ENCODE measurements at regions not wholly inside any gene's neighbourhood (a gene's known extent, or its start where the extent isn't known, plus 50 kb on each side); places are given as distances from the start of the nearest gene placed in this dataset.

GRCh38 chr15:93848490-93848889 is 382.9 kb upstream of the MCTP2 start:
- H3K9me3 ChIP-seq = no peaks in the 10 kb centered on the region
- H3K36me3 ChIP-seq = no peaks in the 10 kb centered on the region
- no peaks in the 10 kb centered on the region for H3K4me1 ChIP-seq
- no peak overlapping the region for H3K4me3 ChIP-seq
- intact Hi-C loops (cut with DNase I) = no loop called here
- no peaks in the 10 kb centered on the region for H3K27me3 ChIP-seq
- no peak for DNase-seq (ENCODE audit: low spot score in 2 of 2)
- H3K27ac ChIP-seq = no peak overlapping the region
- TF ChIP-seq, protein P1, sequence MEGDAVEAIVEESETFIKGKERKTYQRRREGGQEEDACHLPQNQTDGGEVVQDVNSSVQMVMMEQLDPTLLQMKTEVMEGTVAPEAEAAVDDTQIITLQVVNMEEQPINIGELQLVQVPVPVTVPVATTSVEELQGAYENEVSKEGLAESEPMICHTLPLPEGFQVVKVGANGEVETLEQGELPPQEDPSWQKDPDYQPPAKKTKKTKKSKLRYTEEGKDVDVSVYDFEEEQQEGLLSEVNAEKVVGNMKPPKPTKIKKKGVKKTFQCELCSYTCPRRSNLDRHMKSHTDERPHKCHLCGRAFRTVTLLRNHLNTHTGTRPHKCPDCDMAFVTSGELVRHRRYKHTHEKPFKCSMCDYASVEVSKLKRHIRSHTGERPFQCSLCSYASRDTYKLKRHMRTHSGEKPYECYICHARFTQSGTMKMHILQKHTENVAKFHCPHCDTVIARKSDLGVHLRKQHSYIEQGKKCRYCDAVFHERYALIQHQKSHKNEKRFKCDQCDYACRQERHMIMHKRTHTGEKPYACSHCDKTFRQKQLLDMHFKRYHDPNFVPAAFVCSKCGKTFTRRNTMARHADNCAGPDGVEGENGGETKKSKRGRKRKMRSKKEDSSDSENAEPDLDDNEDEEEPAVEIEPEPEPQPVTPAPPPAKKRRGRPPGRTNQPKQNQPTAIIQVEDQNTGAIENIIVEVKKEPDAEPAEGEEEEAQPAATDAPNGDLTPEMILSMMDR (IDR thresholded peaks at IDR 0.05) = no peak

DNA sequence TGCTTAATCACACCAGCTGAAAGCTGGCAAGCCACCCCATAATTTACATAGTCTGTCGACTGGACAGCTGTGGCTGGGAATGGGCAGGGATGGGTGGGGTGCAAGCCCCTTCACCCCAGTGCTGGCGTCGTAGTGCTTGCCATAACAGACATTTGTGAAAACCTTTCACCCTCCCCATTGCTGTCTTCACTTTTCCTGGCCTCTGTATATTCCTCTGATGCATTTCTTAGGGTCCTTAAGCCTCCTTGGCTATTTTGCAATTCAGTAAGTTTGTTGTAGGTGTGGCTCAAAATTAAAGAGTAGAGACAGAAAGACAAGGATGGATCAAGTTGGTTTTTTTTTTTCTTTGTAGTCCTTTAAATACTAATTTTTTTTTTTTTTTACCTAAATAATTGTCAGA is 383.3 kb upstream of the MCTP2 start:
- Histone ChIP-seq H3K9me3 (no peaks in the 10 kb centered on the region), H3K27me3 (no peaks in the 10 kb centered on the region), H3K4me1 (no peaks in the 10 kb centered on the region), H3K4me3 (no peak overlapping the region), H3K27ac (no peak overlapping the region), H3K36me3 (no peaks in the 10 kb centered on the region)
- TF ChIP-seq, protein P1 (IDR thresholded peaks at IDR 0.05) = no peak
- intact Hi-C loops (cut with DNase I) = no loop called here
- no peak for DNase-seq (ENCODE audit: low spot score in 2 of 2)

GRCh38 chr15:93846148-93846547 is 385.2 kb upstream of the MCTP2 start:
- H3K27me3 ChIP-seq = no peaks in the 10 kb centered on the region
- H3K9me3 ChIP-seq = no peaks in the 10 kb centered on the region
- no peak overlapping the region for H3K4me3 ChIP-seq
- DNase-seq (ENCODE audit: low spot score in 2 of 2) = no peak
- TF ChIP-seq, protein P1 (IDR thresholded peaks at IDR 0.05) = no peak
- H3K36me3 ChIP-seq = no peaks in the 10 kb centered on the region
- H3K27ac ChIP-seq = no peak overlapping the region
- no peaks in the 10 kb centered on the region for H3K4me1 ChIP-seq
- intact Hi-C loops (cut with DNase I) = no loop called here

GRCh38 chr15:93837450-93837849 is 393.9 kb upstream of the MCTP2 start:
- Histone ChIP-seq H3K4me1 (no peaks in the 10 kb centered on the region), H3K36me3 (no peaks in the 10 kb centered on the region), H3K4me3 (no peak overlapping the region), H3K27ac (no peak overlapping the region), H3K9me3 (no peaks in the 10 kb centered on the region), H3K27me3 (no peaks in the 10 kb centered on the region)
- TF ChIP-seq, protein P1 (IDR thresholded peaks at IDR 0.05) = no peak
- intact Hi-C loops (cut with DNase I) = no loop called here
- DNase-seq (ENCODE audit: low spot score in 2 of 2) = no peak

DNA sequence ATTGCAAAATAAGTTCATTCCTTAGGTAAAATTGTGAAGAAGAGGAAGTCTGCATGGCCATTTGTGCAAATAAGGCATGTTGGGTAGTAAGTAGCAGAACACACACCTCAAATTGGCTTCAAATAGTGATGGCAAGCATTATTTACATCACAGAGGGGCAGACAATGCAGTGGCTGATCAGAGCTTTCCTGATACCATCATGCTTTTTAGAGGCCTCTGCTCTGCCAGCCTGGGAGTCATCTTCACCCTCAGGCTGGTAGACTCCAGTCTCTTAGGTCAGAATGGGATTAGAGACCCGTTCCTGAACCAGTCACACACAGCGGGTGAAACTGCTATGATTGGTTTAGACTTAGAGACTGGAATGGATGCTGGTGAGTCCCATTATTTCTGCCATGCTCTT is 396.0 kb upstream of the MCTP2 start:
- H3K4me3 ChIP-seq = no peak overlapping the region
- no peaks in the 10 kb centered on the region for H3K4me1 ChIP-seq
- no peak overlapping the region for H3K27ac ChIP-seq
- H3K36me3 ChIP-seq = no peaks in the 10 kb centered on the region
- intact Hi-C loops (cut with DNase I) = no loop called here
- DNase-seq (ENCODE audit: low spot score in 2 of 2) = no peak
- H3K9me3 ChIP-seq = no peaks in the 10 kb centered on the region
- TF ChIP-seq, protein P1 (IDR thresholded peaks at IDR 0.05) = no peak
- H3K27me3 ChIP-seq = no peaks in the 10 kb centered on the region

DNA sequence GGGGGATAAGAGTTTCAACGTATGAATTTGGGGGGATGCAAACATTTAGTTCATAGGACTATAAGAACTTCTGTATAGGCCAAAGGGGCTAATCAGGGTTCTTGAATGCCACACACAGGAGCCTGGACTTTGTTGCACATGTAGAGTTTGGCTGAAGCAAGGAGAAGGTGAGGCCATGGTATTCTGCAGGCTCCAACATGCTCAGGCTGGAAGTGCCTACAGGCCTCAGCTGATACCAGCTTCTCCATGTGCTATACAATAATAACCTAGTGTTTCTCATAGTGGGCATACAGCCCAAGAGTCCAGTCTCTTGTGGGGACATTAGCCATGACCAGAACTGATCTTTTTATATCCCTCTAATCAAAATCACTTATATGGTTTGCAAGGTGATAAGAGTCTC is 399.7 kb upstream of the MCTP2 start:
- Histone ChIP-seq H3K27ac (no peak overlapping the region), H3K9me3 (no peaks in the 10 kb centered on the region), H3K27me3 (no peaks in the 10 kb centered on the region), H3K4me3 (no peak overlapping the region), H3K36me3 (no peaks in the 10 kb centered on the region), H3K4me1 (no peaks in the 10 kb centered on the region)
- TF ChIP-seq, protein P1 (IDR thresholded peaks at IDR 0.05) = no peak
- intact Hi-C loops (cut with DNase I) = no loop called here
- no peak for DNase-seq (ENCODE audit: low spot score in 2 of 2)

All from ascending aorta (tissue), 2 donors.